GM12865 (cell line): ENCODE measurements at regions not wholly inside any gene's neighbourhood (a gene's known extent, or its start where the extent isn't known, plus 50 kb on each side); places are given as distances from the start of the nearest gene placed in this dataset.
"Not testable (repeated sequence)": the region's sequence is repeated elsewhere in the genome, so short reads cannot be mapped to it uniquely, and the experiment has no call there.

ENCODE experiments used
- DNase-seq: peaks from one replicate; pipeline ENCODE4 v3.0.0; 2010; ENCODE audit warnings: low read depth
- H3K4me3 ChIP-seq: 2 replicates; pipeline ENCODE4 v1.5.1; 2011; ENCODE audit warnings: mild to moderate bottlenecking, low read depth, low read length, control low read depth
- CTCF ChIP-seq: IDR thresholded peaks from 2 replicates; pipeline ENCODE4 v1.5.1; 2011; ENCODE audit warnings: low read length, control low read depth, low read depth, inconsistent platforms; ENCODE audit not compliant: insufficient read depth; ENCODE audit errors: missing control alignments

- no peak for DNase-seq
- TF ChIP-seq CTCF = no peak
- no peak overlapping the region for H3K4me3 ChIP-seq
Measured at GRCh38 chr15:87743562-87743961, 513.0 kb downstream of the NTRK3 start.

DNA sequence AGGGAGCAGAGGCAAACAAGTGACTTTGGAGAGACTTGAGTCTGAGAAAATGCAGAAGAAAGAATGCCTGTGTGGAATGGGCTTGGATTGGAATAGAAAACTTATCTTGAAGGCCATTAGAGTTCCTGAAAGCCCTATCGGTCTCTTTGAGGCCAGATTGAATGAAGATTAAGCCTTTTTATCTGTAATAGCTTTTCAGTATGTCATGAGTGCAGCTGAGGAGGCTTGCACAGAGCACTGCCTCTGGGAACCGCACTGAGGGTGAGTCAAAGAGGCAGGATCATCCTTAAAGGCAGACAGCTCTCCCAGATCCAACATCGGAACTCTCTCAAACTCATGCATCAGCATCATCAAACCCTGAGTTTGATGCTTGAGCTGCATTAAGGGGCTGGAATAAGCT, 515.2 kb downstream of the NTRK3 start:
- H3K4me3 ChIP-seq = no peak overlapping the region
- DNase-seq = no peak
- no peak for TF ChIP-seq CTCF

DNA sequence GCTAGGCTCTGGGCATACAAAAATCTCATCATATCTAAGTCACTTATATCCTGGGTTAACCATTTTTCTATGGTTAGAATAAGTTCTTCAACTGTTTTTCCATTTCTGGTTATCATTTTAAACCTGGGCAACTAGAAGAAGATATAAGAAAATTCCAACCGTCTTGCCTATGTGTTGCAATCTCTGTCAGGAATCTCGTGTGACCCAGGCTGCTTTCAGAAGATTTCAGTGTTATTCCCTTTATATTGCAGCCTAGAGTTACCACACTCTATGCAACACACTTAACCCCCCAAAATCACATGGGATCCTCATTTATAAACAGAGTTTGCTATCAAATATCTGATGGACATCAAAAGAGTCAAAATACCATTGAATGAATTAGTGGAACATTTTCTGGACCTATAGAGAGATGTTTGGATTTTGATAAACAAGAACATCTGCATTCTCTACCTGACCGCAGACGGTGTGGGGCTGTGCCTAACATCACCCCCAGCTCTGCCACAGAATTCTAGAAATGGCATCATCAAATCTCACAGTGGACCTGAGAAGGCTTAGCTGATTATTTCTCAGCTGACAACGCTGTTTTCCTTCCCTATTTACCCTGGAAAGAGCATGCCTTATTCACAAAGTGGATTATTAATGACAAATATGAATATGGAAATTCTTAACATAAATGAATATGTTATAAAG, 515.7 kb downstream of the NTRK3 start:
- no peak overlapping the region for H3K4me3 ChIP-seq
- DNase-seq = no peak
- TF ChIP-seq CTCF = no peak

DNA sequence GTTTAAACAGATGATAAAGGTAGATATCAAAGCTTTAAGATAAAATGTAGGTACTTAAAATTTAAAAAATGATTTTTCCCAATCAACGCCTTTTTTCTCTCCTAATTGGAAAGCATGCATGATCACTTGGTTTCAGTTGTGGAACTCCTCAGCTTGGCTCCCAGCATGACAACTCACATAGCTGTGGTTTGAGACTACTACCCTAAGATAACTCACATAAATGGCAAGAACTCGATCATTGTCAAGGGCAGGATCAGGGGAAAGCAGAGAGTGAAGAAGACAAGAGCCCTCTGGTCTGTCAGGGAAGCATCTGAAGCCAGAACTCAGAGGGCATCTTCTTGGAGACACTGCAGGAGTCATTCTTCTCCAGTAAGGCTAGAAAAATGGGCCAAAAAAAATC, 516.7 kb downstream of the NTRK3 start:
- DNase-seq = no peak
- no peak overlapping the region for H3K4me3 ChIP-seq
- TF ChIP-seq CTCF = no peak

GRCh38 chr15:87739081-87739480, 517.5 kb downstream of the NTRK3 start:
- no peak overlapping the region for H3K4me3 ChIP-seq
- no peak for DNase-seq
- TF ChIP-seq CTCF = no peak

GRCh38 chr15:87737460-87737859, 519.1 kb downstream of the NTRK3 start:
- H3K4me3 ChIP-seq, DNase-seq: not testable (repeated sequence)

DNA sequence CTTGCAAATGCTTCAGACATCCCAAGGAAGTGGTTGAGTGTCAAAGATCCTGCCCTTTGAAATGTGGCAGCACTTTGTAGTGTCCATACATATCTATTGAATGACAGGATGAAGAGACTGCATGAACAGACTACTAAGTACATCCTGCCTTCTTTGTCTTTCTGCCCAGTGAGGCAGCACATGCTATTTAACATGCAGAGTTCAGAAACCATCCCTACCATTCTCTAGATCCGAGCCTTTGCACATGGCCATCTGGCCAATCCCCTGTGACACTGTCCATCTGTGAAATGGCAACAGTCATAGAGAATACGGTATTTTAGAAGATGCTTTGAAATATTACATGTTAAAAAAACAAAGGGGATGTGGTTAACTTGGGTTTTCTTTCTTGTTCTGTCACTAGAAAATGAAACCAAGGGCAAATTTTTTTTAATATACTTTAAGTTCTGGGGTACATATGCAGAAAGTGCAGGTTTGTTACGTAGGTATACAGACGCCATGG, 519.6 kb downstream of the NTRK3 start:
- no peak for DNase-seq
- TF ChIP-seq CTCF = no peak
- H3K4me3 ChIP-seq = no peak overlapping the region
